HG02759 (cell line): ENCODE measurements at regions not wholly inside any gene's neighbourhood (a gene's known extent, or its start where the extent isn't known, plus 50 kb on each side); places are given as distances from the start of the nearest gene placed in this dataset.

Experiments
- ATAC-seq: cut with Tn5 transposase; IDR thresholded peaks from one replicate; pipeline ENCODE4 v1.9.1; 2021; ENCODE audit warnings: mild to moderate bottlenecking, moderate library complexity; ENCODE audit not compliant: unreplicated experiment

GRCh38 chr1:198106011-198106410, 50.8 kb upstream of the NEK7 start:
- ATAC-seq: no peak
